ENCODE measurements at regions not wholly inside any gene's neighbourhood (a gene's known extent, or its start where the extent isn't known, plus 50 kb on each side); places are given as distances from the start of the nearest gene placed in this dataset.

GRCh38 chr2:7988440-7988839 is 693.4 kb upstream of the ID2 start:
- DNase-seq: no peak

GRCh38 chr2:7989823-7990222 is 692.0 kb upstream of the ID2 start:
- no peak for DNase-seq

GRCh38 chr2:7992612-7993602 is 688.9 kb upstream of the ID2 start:
- peak in 1 of 2 experiments; percentile 9 for DNase-seq

GRCh38 chr2:7994397-7994951 is 687.4 kb upstream of the ID2 start:
- no peak for DNase-seq

- no peak for DNase-seq
These were observed 684.6 kb upstream of the ID2 start for GRCh38 chr2:7997279-7997678.

DNA sequence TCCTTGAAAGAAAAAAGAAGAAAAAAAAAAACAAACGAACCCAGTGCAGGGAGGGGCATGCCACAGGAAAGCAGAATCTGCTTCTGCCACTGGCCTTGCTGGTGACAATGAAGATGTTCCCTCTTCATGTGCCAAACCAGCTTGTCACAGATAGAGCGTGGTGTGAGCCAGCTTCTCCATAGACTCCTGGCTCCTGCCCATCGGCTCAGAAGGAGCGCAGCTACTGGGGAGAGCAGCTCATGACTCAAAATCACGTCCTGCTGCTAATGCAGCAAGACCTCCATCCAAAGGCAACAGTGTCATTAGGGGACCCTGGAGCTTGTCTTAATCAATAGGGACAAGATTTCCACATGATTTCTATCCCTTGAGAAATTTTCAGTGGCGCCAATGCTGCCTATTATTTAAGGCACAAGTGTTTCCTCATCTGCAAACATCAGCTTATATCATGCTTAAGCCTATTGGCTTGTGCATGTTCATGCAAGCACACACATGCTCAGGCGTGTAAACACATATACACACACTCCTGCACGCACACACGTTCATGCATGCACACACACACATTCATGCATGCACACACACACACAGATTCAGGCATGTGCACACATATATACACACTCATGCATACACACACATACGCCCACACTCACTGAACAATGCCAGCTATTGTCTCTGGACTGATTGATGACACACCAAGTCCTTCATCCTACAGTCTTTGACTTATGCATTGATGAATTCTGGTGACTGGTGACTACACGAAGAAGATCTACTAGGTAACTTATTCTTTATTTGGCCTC is 682.0 kb upstream of the ID2 start:
- DNase-seq: peak in 1 of 2 experiments; percentile 73

DNA sequence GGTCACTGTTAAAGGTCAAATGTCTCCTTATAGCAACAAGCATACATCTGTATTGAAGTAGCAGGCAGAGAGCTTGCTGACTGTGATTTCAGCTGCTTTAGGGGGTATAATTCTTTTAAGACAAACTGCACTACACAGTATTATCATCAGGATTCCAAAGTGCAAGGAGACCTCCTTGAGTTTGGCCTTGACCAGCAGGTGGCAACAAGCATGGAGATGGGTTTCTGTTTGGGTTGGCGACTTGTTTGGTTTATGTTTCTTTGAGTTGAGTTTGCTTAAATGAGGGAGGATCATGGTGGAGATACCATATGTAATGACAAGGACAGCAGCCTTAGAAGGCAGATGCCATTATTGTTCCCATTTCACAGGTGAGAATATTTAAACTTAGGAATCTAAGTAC is 681.0 kb upstream of the ID2 start:
- no peak for DNase-seq

- DNase-seq: no peak
These were observed 679.0 kb upstream of the ID2 start for GRCh38 chr2:8002765-8003393.

- DNase-seq: peak; percentile 70 to 80
These were observed 678.3 kb upstream of the ID2 start for GRCh38 chr2:8003462-8004075.

DNA sequence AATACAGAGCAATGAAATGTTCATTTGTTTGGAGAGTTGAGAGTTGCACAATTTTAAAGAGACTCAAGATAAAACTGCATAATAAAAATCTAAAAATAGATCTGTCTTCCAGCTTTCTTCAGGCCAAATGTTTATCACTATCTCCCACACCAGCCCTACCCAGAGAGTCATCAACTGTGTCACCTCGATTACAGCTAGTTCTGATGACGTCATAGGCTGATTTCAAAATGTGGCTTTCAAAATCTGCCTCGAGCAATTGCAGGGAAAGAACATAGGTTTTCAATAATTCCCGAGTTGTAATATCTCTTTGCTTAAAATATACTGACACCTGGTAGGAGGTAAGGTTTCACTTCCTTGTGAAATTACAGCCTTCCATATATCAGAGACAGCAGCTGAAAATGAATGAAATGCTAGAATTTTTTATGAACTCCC is 677.6 kb upstream of the ID2 start:
- peak in 1 of 2 experiments; percentile 12 for DNase-seq

DNA sequence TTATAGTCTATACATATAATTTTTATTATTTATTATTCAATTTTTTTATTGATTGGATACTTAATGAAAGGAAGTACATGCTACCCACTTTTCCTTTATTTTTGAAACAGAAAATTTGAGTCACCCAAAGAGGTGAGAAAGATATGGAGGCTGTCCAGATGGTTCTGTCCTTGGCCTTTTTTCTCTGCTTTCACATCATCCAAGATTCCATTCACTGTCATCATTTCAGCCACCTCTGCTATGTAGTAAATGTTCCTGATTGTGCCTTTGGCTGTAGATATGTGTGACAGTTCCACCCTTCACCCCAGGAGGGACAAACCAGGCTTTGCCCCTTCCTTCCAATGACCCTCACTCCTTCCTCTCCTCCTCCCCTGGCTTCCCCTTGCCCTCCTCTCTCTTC is 675.7 kb upstream of the ID2 start:
- DNase-seq: no peak

DNA sequence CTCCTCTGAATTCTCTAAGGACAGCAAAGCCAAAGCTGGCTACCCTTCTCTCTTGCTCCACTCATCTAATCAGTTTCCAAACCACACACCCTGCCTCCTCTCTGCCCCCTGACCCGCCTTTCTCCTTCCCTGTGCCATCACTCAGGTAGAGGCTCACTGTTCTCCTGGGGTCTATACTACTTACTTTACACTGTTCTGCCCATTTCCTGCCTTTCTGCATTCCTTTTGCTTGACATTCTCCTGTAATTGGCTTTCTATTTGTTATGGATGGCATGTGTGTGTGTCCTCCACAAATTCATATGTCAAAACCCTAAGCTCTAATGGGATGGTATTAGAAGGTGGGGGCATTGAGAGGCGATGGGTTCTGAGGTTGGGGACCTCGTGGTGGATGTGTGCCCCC is 675.2 kb upstream of the ID2 start:
- DNase-seq: no peak

DNA sequence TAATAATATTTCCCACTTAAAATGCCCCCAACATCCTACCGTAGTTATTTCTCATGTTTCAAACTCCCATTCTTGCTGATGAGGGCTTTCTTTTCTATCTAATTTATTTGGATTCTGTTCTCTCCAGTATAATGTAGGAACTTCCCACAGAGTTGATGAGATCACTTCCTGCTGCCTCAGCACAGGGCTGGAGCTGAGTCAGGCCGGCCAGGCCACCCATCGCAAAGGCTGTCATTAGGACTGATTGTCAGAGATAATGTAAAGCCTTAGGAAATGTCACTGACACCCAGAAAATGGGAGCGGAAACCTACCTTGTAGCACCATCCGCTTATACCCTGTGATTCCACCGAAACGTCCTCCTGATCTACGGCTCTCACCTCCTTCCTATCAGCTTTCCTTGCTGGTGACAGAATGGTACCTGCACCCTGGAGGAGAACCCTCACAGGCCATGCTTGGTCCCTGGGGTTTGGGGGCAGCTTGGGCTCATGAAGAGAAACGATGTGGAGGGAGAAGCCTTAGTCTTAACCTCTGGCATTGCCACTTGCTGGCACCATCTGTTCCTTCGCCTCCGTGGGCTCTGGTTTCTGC is 672.8 kb upstream of the ID2 start:
- DNase-seq: no peak

GRCh38 chr2:8015848-8016600 is 665.8 kb upstream of the ID2 start:
- DNase-seq: no peak

DNA sequence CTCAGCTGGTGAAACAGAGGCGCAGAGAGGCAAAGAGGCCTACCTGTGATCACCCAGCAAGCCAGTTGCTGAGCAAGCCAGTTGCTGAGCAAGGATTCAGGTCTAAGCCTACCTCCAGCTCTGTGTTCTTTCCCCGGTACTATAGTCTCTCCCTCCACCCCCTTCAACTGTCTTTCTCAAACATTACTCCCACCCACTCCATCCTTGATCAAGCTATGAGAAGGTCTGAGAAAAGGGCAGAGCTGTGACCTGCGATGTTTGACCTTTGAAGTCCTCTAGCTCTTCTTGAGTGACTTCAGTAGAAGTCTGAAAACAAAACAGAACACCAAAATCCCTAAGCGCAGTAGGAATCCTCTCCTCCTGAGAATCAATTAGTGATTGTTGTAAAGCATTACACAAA is 665.2 kb upstream of the ID2 start:
- no peak for DNase-seq

GRCh38 chr2:8018956-8019355 is 662.9 kb upstream of the ID2 start:
- DNase-seq: no peak

GRCh38 chr2:8019934-8020333 is 661.9 kb upstream of the ID2 start:
- no peak for DNase-seq

DNA sequence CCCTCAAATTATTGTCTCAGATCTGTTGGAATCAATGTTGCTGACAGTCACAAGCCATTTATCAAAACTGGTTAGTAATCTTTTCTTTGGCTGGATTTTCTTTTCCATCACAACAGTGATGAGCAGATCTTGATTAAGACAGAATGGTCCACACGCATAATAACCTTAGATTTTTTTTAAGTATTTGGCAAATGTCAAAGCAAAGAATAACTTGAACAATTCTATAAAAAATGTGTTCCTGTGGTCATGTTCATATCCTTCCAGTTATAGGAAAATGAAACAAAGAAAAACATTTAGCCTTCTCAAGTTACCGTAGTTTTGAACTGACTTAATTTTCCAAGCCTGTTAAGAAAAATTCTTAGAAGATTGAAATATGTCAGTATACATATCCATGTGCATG is 659.9 kb upstream of the ID2 start:
- no peak for DNase-seq

DNA sequence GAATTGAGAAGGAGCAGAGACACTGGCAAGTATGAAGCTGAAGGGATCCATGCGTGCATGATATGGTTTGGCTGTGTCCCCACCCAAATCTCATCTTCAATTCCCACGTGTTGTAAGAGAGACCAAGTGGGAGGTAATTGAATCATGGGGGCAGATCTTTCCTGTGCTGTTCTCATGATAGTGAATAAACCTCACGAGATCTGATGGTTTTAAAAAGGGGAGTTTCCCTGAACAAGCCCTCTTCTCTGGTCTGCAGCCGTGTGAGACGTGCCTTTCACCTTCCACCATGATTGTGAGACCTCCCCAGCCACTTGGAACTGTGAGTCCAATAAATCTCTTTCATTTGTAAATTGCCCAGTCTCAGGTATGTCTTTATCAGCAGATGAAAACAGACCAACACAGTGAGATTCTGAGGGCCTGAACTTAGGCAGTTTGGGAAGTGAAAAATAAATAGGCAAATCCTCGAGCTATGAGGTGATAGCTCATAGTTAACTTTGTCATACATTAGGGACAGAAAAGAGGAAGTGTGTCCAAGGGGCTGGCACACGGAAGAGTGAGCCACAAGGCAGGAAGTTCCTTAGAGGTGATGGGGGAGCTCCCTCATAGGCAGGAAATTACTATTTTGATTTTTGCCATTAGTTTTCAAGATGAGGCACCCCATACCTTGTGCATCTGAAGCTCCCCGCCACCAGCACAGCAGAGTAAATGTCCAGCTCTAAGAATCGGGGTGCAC is 658.8 kb upstream of the ID2 start:
- no peak for DNase-seq

DNA sequence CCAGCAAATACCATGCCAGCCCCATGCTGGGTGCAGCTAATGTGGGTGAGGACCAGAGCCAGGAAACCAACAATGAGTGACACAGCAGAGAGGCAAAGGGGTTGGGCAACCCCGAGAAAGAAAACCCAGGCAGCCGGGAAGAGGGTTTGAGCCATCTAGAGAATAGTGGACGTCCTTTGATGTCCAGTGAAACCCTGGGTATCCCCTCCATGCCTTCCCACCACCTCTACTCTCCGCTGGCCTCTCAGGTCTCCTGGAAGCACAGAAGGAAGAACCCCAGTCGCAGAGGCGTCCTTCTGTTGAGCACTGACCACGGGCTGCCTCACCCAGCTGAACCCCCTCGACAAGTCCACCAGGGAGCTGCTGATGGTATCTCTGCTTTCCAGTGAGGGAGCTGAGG is 657.4 kb upstream of the ID2 start:
- no peak for DNase-seq

DNA sequence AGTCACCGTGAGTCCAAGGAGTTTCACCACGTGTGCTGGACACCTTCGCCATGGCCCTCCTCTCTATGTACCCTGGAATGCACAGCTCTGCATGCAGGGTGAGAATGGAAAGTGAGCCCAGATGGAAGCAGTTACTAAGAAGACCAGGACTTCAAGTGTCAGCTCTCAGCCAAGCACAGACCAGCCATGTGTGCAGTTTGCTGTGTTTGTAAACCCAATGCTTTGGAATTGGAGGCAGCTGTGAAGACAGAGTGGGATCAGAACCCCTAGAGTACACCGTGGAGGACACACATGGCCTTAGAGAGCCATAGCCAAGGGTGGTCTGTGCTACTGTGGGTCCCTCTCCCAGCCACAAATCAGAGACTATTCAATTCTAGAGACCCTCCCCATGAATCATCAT is 655.5 kb upstream of the ID2 start:
- DNase-seq: no peak
